Keratinocyte (primary cell): ENCODE measurements at regions not wholly inside any gene's neighbourhood (a gene's known extent, or its start where the extent isn't known, plus 50 kb on each side); places are given as distances from the start of the nearest gene placed in this dataset.

Experiments used
- DNase-seq: peaks from one replicate; pipeline ENCODE4 v3.0.0-alpha.2; 2011; ENCODE audit warnings: low read depth, missing footprints, low spot score
- FAIRE-seq: peaks from 2 replicates; lab custom pipeline; 2011; peaks lifted over from hg19 to GRCh38; lab: Jason Lieb, UNC
- H2AFZ ChIP-seq: 2 replicates; pipeline ENCODE4 v1.6.0; 2012; ENCODE audit warnings: low read length, control low read depth, inconsistent platforms; ENCODE audit not compliant: control insufficient read depth
- H3K27ac ChIP-seq: 2 replicates; pipeline ENCODE4 v1.5.1; 2011; ENCODE audit warnings: low read length; ENCODE audit not compliant: control insufficient read depth, insufficient read depth
- H3K27me3 ChIP-seq: 3 replicates; pipeline ENCODE4 v1.6.0; 2011; ENCODE audit warnings: low read length; ENCODE audit not compliant: control insufficient read depth, insufficient read depth; ENCODE audit errors: extremely low read depth
- H3K36me3 ChIP-seq, 2 experiments: 2 replicates in 1 of 2; 3 replicates in 1 of 2; pipeline ENCODE4 v1.5.1; 2011; ENCODE audit warnings: low read length in 2 of 2, mild to moderate bottlenecking in 1 of 2; ENCODE audit not compliant: control insufficient read depth in 2 of 2, insufficient read depth in 2 of 2; ENCODE audit errors: extremely low read depth in 1 of 2
- H3K4me1 ChIP-seq: 3 replicates; pipeline ENCODE4 v1.5.1; 2011; ENCODE audit warnings: low read length; ENCODE audit not compliant: control insufficient read depth, insufficient read depth; ENCODE audit errors: extremely low read depth
- H3K4me2 ChIP-seq: 3 replicates; pipeline ENCODE4 v1.6.0; 2011; ENCODE audit warnings: low read depth, low read length; ENCODE audit not compliant: control insufficient read depth, insufficient read depth; ENCODE audit errors: extremely low read depth
- H3K4me3 ChIP-seq, 3 experiments: fragments of 200-600 bp in 1 of 3; sonication (generic) in 1 of 3; 2 replicates in 2 of 3; 3 replicates in 1 of 3; pipeline ENCODE4 v1.5.1; 2011 to 2016; ENCODE audit warnings: low read length in 3 of 3, mild to moderate bottlenecking in 3 of 3, control low read depth in 2 of 3, inconsistent platforms in 1 of 3, low read depth in 1 of 3, mixed read lengths in 1 of 3, mixed run types in 1 of 3, moderate library complexity in 1 of 3; ENCODE audit not compliant: control insufficient read depth in 2 of 3, insufficient read depth in 2 of 3; ENCODE audit errors: extremely low read depth in 1 of 3
- H3K79me2 ChIP-seq: 2 replicates; pipeline ENCODE4 v1.6.0; 2012; ENCODE audit warnings: low read length; ENCODE audit not compliant: control insufficient read depth, insufficient read depth
- H3K9ac ChIP-seq: 3 replicates; pipeline ENCODE4 v1.6.0; 2011; ENCODE audit warnings: low read length; ENCODE audit not compliant: control insufficient read depth, insufficient read depth; ENCODE audit errors: extremely low read depth
- H3K9me1 ChIP-seq: 3 replicates; pipeline ENCODE4 v1.6.0; 2011; ENCODE audit warnings: low read length; ENCODE audit not compliant: control insufficient read depth, insufficient read depth; ENCODE audit errors: extremely low read depth
- H3K9me3 ChIP-seq: 2 replicates; pipeline ENCODE4 v1.5.1; 2012; ENCODE audit warnings: low read depth, low read length; ENCODE audit not compliant: control insufficient read depth
- H4K20me1 ChIP-seq: 3 replicates; pipeline ENCODE4 v1.6.0; 2011; ENCODE audit warnings: low read length; ENCODE audit not compliant: control insufficient read depth, insufficient read depth; ENCODE audit errors: extremely low read depth
- EZH2 ChIP-seq: IDR thresholded peaks from one replicate; pipeline ENCODE4 v1.6.1; 2012; ENCODE audit warnings: inconsistent platforms, mild to moderate bottlenecking, low read length, moderate library complexity
- dilution Hi-C: fragments of 300-500 bp; cut with MboI; formaldehyde crosslinking; loops from one replicate; pipeline ENCODE4 v1.7.0; 2020; ENCODE audit warnings: low sequenced_read_pairs; ENCODE audit not compliant: extremely low pct_ligation_motif_present
- TF ChIP-seq, protein P1 (sequence below), 3 experiments: IDR thresholded peaks in 1 of 3; conservative IDR thresholded peaks in 1 of 3; optimal IDR thresholded peaks in 1 of 3; 2 replicates in 2 of 3; 3 replicates in 1 of 3; pipeline versions ENCODE3 to v1.5.1; 2011; ENCODE audit warnings: low read length in 3 of 3, mild to moderate bottlenecking in 3 of 3, moderate library complexity in 2 of 3, control low read depth in 1 of 3, inconsistent platforms in 1 of 3; ENCODE audit not compliant: insufficient read depth in 2 of 3; ENCODE audit errors: extremely low read depth in 1 of 3

DNA sequence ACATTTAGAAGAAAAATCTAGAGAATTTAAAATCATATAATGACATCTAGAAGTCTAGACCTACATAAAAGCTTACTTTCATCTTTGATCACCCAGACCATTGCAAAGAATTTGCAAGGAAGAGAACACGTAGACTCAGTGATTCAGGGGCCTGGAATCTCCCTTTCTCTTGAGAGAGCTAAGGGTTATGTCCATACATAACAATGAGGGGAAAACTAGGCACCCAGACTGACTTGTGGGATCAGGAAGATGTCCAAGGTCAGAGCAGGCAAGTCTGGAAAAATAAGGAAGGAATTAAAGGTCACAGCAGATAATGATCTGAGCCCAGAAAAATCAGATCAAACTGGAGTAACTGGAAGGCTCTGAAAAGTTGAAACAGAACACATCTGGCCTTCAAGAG lies 198.4 kb upstream of the SFRP2 start:
- Histone ChIP-seq H3K27ac (no peak overlapping the region), H3K36me3 (no peaks in the 10 kb centered on the region), H3K9ac (no peak overlapping the region), H3K4me3 (no peak overlapping the region), H4K20me1 (no peaks in the 10 kb centered on the region), H3K4me2 (no peak overlapping the region), H2AFZ (no peak overlapping the region), H3K4me1 (no peaks in the 10 kb centered on the region), H3K79me2 (no peaks in the 10 kb centered on the region), H3K9me1 (no peaks in the 10 kb centered on the region), H3K27me3 (no peaks in the 10 kb centered on the region), H3K9me3 (no peaks in the 10 kb centered on the region)
- FAIRE-seq, result no peak
- DNase-seq, result no peak
- dilution Hi-C loops, result no loop called here
- TF ChIP-seq EZH2, result no peak
- TF ChIP-seq, protein P1, sequence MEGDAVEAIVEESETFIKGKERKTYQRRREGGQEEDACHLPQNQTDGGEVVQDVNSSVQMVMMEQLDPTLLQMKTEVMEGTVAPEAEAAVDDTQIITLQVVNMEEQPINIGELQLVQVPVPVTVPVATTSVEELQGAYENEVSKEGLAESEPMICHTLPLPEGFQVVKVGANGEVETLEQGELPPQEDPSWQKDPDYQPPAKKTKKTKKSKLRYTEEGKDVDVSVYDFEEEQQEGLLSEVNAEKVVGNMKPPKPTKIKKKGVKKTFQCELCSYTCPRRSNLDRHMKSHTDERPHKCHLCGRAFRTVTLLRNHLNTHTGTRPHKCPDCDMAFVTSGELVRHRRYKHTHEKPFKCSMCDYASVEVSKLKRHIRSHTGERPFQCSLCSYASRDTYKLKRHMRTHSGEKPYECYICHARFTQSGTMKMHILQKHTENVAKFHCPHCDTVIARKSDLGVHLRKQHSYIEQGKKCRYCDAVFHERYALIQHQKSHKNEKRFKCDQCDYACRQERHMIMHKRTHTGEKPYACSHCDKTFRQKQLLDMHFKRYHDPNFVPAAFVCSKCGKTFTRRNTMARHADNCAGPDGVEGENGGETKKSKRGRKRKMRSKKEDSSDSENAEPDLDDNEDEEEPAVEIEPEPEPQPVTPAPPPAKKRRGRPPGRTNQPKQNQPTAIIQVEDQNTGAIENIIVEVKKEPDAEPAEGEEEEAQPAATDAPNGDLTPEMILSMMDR (optimal IDR thresholded peaks at IDR 0.05 in 1 of 3, IDR thresholded peaks at IDR 0.05 in 1 of 3, conservative IDR thresholded peaks at IDR 0.05 in 1 of 3; ENCODE audit: extremely low read depth in 1 of 3, insufficient read depth in 2 of 3, low read length in 3 of 3), result no peak

DNA sequence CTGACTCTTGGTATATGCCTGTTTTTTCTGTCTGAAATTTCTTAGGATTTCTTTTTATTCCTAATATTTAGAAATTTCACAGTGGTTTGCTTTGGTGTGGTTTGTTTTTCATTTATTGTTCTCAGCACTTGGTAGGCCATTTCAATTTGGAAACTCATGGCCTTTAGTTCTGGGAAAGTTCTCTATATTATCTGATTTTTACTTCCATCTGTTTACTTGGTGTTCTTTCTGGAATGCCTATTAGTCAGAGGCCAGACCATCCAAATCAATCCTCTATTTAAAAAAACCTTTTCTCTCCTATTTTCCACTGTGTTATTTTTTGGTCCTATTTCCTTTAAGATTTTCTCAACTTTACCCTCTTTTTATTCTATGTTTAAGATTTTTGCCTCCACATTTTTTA lies 188.1 kb upstream of the SFRP2 start:
- FAIRE-seq (no peak), DNase-seq (no peak)
- Histone ChIP-seq H2AFZ (no peak overlapping the region), H3K9ac (no peak overlapping the region), H4K20me1 (no peaks in the 10 kb centered on the region), H3K79me2 (no peaks in the 10 kb centered on the region), H3K27me3 (no peaks in the 10 kb centered on the region), H3K9me1 (no peaks in the 10 kb centered on the region), H3K9me3 (no peaks in the 10 kb centered on the region), H3K4me3 (no peak overlapping the region), H3K36me3 (no peaks in the 10 kb centered on the region), H3K4me2 (no peak overlapping the region), H3K27ac (no peak overlapping the region), H3K4me1 (no peaks in the 10 kb centered on the region)
- no peak for TF ChIP-seq EZH2
- TF ChIP-seq, protein P1 (optimal IDR thresholded peaks at IDR 0.05 in 1 of 3, IDR thresholded peaks at IDR 0.05 in 1 of 3, conservative IDR thresholded peaks at IDR 0.05 in 1 of 3; ENCODE audit: extremely low read depth in 1 of 3, insufficient read depth in 2 of 3, low read length in 3 of 3), result no peak
- dilution Hi-C loops, result no loop called here
